ENCODE measurements at regions not wholly inside any gene's neighbourhood (a gene's known extent, or its start where the extent isn't known, plus 50 kb on each side); places are given as distances from the start of the nearest gene placed in this dataset.
"Not testable (repeated sequence)": the region's sequence is repeated elsewhere in the genome, so short reads cannot be mapped to it uniquely, and the experiment has no call there.

DNA sequence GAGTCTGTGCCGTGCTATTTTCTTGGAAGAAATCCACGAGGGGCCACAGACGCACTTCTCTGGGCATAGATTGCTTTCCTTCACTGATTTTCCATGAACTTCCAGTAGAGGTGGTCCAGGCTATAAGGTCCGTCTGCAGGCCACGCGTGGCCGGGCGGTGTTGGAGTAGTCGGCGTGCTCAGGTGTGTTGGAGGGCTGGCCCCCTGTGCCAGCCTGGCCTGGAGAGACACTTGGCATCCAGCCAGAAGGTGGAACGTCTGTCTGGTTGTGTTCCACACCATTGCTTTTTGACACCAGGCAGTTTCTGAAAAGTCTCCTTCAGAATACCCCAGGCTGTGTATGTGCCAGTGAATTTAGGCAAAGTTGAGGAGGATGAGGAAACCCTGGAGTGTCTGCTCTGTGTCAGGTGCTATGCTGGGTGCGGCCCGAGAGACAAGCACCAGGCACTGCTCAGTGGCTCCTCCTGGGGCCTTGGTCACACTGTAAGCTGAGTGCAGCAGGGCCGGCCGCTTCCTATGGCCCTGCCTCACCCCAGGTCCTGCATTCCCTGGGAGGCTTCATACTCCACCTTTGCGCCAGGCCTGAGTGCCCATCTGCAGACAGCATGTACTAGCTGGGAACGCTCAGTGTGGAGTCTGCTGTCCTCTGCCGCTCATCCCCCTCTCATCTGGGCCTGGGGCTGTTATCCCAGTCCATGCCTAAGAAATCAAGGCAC is 52.1 kb upstream of the TAMM41 start:
- no peak for DNase-seq (ENCODE audit: extremely low read depth, low read depth, low spot score)

DNA sequence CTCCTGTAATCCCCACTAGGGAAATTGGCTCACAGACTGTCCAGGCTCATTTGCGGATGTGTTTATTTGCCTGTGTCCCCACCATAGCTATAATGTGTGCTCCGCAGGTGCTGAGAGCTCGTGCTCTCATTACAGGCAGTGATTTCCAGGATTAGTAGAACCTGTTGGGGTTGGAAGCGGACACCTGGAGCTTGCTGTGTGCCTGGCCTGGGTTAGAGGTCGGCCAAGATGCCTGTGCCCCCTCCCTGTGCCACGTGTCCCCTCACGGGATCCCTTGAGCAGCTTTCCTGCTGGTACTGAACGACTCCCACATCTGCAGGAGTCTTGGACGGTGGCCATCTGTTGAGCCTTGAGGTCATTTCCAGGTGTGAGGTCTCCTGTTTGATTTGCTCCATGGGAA is 52.7 kb upstream of the TAMM41 start:
- DNase-seq (ENCODE audit: extremely low read depth, low read depth, low spot score) = not testable (repeated sequence)

DNA sequence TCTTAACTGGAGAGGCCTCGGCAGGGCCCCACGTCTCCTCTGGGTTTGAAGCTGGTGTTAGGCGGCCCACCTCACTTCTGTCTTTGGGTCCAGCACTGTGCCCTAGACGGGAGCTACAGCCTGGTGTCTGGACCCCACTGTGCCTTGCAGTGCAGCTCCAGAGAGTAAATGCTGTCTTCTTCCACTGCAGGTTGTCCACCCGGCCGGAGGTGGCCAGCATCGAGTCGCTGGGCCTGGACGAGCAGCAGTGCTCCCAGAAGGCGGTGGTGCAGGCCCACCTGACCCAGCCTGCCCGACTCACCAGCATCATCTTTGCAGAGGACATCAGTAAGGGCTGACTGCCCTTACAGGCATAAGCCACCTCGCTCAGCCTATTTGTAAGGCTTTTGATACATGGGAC is 53.1 kb upstream of the TAMM41 start:
- no peak for DNase-seq (ENCODE audit: extremely low read depth, low read depth, low spot score)

DNA sequence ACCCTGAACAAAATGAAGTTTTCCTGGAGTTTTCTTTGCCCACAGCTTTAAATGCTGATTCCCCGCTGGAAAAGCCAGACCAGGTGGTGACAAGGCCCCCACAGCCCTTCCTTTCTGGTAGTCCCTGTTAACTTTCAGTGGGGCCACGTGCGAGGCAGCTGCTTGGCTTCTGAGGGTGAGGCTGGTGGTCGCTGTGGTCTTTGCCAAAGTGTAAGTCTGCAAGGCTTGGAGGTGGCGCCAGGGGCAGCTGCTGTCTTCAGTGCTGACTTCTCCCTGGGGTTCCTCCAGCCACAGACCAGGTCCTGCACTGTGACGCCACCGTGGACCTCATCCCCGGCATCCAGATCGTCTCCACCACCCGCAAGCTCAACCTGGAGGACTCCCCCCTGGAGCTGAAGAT is 54.1 kb upstream of the TAMM41 start:
- DNase-seq (ENCODE audit: extremely low read depth, low read depth, low spot score) = no peak

DNA sequence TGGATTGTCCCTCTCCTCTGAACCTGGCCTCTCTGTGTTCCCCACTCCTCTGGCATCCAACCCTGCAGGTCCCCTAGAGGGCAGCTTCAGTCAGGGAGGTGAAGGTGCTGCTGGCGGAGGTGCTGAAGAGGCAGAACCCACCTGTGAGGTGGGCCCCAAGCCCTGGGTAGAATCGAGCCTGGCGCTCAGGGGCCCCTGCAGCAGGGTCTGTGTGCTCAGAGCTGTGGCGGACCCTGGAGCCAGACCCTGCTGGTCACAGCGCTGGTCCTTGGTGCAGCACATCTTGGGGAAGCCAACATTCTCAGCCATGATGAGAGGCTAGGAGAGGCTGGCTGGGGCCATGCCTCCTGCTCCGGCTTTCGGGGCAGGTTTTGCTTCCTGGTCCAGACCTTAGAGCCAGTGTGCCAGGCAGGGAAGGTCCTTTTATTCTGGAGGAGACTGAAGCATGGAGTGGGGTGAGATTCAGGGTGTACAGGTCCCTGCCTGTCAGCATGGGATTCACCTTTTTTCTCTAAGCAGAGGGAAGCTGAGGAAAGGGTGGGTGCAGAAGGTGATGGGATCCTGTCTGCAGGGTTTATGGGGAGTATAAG is 54.7 kb upstream of the TAMM41 start:
- DNase-seq (ENCODE audit: extremely low read depth, low read depth, low spot score) = no peak

DNA sequence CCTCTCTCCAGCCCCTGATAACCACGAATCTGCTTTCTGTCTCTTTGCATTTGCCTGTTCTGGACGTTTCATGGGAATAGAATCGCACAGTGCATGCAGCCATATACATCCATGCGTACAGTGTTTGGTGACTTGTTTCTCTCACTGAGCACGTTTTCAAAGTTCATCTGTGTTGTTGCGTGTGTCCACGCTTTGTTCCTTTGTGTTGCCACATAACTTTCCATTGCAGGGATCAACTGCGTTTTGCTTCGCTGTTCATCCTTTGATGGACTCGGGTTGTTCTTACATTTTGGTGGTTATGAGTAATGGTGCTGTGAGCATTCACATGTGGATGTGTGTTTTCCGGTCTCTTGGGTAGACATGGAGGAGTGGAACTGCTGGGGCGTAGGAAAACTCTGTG is 56.4 kb upstream of the TAMM41 start:
- DNase-seq (ENCODE audit: extremely low read depth, low read depth, low spot score) = no peak

DNA sequence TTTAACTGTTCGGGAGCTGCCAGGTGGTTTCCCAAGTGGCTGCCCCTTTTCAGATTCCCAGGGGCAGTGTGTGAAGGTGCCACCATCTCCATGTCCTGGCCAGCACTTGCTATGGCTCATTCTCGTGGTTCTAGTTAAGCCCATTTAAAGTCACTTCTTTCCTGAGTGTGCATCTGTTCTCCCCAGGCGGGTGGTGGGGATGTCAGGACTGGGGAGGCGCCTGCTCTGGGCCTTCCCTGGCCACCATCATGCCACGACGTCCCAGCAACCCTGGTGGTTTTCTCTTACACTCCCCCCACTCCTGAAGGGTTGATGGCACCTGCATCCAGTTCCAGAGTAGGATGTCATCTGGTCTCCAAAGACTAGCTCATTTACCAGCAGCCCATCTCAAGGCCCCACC is 56.8 kb upstream of the TAMM41 start:
- DNase-seq (ENCODE audit: extremely low read depth, low read depth, low spot score) = no peak

DNA sequence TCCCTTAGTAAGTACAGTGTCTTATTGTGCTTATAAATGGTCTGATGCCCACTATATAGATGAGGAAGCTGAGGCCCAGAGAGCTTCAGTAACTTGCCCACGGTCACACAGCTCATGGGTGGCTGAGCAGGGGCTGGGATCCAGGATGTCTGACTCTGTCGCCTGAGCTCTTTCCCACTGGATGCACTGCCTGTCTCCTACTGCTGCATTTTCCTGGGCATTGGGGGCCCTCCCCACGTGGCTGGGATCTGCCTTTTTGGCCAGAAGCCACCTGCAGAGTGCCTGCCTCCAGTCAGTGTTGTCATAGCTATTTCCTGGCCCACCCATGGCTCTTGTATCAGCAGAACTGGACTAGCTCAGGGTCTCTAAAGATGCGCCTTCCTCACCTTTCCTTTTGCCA is 57.5 kb upstream of the TAMM41 start:
- no peak for DNase-seq (ENCODE audit: extremely low read depth, low read depth, low spot score)

DNA sequence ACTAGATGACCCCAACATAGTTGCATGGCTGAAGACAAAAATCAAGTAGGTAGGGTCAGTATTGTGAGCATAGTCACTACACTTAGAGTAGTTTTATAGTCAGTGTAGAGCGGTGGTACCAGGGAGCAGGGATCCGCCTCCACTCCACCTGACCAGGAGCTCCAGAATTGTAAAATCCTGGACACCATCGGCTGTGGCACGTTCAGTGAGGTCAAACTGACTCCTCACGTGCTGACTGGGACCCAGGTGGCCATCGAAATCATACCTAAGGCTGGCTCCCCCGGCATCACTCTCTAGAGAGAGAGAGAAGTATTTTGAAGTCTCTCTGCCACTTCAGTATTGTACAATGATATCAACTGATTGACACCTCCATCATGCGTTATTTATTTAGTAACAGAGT is 59.7 kb upstream of the TAMM41 start:
- DNase-seq (ENCODE audit: extremely low read depth, low read depth, low spot score) = no peak

DNA sequence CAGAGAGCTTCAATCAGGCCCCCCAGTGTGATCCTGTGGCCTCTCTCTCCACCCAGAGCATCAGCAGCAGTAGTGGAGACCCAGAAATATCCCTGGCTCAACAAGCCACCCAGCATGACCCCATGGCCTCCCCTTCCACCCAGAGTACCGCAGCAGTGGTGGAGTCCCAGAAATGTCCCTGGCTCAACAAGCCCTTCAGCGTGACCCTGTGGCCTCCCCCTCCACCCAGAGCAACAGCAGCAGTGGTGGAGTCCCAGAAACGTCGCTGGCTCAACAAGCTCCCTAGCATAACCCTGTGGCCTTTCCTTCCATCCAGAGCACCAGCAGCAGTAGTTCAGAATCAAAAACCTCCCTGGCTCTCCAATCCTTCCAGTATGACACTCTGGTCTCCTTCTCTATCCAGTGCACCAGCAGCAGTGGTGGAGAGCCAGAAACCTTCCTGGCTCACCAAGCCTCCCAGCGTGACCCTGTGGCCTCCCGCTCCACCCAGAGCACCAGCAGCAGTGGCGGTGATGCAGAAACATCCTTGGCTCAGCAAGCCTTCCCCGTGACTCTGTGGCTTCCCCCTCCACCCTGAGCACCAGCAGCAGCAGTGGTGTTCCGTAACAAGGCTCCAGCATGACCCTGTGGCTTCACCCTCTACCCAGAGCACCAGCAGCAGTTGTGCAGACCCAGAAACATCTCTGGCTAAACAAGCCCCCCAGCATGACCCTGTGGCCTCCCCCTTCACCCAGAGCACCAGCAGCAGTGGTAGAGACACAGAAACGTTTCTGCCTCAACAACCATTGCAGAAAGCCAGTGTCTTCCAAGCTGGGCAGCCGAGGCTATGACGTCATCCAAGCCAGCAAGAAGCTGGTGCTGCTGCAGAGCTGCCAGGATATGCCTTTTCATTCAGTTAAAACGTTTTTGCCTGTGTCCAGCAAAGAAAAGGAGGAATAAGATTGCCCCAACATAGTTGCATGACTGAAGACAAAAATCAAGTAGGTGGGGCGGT is 61.3 kb upstream of the TAMM41 start:
- DNase-seq (ENCODE audit: extremely low read depth, low read depth, low spot score) = no peak

DNA sequence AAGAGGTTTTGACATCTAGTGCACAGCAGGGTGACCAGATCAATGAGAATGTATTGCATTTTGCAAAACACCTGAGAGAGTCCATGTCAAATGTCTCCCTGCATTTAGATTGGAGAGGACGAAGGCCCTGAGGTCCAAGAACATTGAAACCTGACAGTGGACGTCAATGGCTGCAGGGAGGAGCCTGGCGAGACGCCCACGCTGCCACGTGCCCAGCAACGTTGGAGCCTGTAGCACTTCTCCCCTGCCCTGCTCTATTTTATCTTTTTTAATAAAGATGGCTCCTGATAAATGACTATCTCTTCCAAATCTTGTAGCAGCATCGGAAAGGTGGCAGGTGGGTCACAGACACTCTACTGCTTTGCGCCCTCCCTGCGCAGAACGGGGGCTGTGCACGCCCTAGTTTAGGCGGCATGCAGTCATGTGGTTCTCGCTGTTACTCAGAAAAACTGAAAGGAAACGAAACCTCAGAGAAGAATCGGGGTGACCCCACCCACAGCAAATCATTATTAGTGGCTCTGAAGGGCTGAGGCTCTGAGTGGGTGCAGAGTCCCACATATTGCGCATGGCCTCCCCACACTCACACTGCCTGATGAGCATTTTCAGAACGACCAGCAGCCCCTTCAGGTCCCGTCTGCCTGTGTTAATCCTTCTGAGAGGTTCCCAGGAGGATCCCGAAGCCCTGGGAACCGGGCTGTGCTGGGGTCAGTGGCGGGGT is 62.5 kb upstream of the TAMM41 start:
- no peak for DNase-seq (ENCODE audit: extremely low read depth, low read depth, low spot score)

DNA sequence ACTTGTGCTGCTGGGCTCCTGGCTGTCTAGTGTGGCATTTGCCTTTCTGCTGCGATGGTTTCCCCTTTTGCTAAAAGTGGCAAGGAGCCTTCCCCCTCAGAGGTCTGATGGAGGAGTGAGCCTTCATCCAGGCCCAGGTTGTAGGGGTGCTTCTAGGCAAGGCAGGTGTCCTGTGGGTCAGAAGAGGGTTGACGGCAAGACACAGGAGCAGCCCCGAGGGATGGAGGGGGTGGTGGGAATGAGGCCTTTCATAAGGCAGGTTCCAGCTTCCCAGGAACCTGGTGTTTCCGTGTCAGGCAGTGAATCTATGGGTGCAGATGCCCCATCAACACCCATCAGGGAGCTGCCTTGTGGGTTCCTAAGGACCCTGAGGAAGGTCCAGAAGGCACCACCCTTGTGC is 63.0 kb upstream of the TAMM41 start:
- no peak for DNase-seq (ENCODE audit: extremely low read depth, low read depth, low spot score)

DNA sequence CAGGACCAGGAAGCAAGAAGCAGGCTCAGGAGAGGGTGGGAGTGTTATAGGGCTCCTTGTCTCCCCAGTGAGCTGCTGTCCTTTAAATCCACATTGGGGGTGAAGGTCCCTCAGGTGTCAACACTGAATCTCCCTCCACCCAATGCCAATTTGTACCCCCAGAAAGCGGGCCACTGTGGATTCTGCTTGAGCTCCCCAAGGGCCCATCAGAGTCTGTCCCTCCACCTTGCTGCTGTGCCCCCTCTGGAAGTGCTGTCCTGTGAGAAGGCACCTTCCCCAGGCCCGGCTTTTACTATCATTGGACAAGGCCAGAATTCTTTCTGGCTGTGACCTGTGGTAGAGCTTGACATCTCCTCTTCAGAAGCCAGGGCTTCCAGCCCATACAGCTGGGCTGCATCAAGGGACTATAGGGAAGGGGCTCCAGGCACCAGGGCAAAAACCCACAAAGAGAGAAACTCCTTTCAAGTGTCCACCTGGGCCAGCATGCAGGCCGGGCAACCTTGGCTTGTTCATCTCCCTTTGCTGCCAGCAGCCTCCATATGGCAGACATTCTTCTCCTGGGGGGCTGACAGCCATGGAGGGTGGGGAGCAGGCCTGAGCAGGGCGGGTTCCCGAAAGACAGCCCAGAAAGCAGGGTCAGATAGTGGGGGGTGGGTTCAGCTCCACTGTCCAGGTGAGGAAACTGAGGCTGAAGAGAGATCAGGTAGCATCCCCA is 63.7 kb upstream of the TAMM41 start:
- not testable (repeated sequence) for DNase-seq (ENCODE audit: extremely low read depth, low read depth, low spot score)

DNA sequence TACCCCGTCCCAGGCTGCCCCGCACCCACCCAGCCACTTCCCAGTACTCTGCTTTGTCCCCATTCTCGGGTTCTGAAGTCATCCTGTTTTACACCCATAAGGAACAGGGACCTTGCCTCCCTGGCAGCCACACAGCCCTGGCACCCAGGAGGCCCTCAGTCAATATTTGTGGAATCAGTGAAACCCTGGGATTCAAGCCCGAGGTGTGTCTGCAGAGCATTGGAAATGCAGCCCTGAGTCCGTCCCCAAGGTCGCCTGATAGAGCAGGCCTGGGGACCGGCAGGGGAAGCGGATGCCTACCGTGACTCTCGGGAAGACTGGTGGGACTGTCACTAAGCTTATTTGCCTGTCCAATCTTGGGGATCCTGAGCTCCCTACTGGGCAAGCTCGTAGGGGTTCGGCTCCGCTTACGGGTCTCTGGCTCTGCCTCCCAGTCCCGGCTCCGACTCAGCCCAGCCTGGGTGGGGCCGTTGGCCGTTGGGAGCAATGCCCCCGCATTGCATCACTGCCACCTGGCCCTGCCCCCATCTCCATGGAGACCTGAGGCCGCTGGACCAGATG is 64.4 kb upstream of the TAMM41 start:
- no peak for DNase-seq (ENCODE audit: extremely low read depth, low read depth, low spot score)

DNA sequence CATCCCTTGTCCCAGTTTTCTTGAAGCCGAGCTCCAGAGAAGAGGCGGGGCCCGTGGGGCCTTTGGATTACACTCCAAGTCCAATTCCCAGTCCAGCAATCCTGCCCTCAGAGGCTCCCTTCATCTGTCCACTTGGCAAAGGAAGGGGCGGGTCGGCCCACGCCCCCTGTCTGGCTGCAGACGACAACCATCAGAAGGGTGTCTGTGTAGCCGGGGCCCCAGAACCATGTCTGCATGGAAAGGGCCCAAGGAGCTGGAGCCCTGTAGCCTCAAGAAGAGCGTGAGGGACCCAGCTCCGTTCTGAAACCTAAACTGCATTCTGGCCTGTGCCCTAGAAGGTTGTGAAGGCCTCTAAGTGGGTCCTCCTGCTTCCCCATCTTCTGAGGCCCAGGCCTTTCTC is 65.2 kb upstream of the TAMM41 start:
- DNase-seq (ENCODE audit: extremely low read depth, low read depth, low spot score) = not testable (repeated sequence)

DNA sequence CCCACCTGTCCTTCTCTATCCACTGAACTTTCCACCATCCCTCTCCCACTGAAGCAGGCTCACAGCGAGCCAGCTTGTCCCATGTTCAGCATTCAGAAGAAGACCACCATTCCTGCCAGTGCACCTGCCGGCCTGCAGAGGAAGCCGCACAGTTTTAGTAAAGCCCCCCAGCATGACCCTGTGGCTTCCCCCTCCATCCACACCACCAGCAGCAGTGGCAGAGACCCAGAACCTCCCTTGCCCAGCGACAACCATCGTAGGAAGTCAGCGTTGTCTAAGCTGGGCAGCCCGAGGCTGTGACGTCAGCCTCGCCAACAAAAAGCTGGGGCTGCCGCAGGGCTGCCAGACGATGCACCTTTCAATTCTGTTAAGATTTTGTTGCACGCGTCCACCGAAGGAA is 66.6 kb upstream of the TAMM41 start:
- DNase-seq (ENCODE audit: extremely low read depth, low read depth, low spot score) = no peak

DNA sequence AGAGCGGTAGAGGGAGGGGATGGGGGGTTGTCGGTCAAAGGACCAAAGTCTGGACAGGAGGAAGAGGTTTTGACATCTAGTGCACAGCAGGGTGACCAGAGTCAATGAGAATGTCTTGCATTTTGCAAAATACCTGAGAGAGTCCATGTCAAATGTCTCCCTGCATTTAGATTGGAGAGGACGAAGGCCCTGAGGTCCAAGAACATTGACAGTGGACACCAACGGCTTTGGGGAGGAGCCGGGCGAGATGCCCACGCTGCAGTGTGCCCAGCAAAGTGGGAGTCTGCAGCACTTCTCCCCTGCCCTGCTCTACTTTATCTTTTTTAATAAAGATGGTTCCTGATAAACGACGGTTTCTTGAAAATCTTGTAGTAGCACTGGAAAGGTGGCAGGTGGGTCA is 67.4 kb upstream of the TAMM41 start:
- no peak for DNase-seq (ENCODE audit: extremely low read depth, low read depth, low spot score)

DNA sequence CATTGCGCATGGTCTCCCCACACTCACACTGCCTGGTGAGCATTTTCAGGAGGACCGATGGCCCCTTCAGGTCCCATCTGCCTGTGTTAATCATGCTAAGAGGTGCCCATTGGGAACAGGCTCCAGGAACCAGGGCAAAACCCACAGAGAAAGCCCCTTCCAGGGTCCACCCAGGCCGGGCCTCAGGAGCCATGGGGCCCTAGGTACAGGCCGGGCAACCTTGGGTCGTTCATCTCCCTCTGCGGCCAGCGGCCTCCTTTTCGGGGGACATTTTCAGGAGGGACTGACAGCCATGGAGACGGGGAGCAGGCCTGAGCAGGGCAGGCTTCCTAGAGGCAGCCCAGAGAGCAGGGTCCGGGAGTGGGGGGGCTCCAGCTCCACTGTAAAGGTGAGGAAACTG is 68.0 kb upstream of the TAMM41 start:
- no peak for DNase-seq (ENCODE audit: extremely low read depth, low read depth, low spot score)

DNA sequence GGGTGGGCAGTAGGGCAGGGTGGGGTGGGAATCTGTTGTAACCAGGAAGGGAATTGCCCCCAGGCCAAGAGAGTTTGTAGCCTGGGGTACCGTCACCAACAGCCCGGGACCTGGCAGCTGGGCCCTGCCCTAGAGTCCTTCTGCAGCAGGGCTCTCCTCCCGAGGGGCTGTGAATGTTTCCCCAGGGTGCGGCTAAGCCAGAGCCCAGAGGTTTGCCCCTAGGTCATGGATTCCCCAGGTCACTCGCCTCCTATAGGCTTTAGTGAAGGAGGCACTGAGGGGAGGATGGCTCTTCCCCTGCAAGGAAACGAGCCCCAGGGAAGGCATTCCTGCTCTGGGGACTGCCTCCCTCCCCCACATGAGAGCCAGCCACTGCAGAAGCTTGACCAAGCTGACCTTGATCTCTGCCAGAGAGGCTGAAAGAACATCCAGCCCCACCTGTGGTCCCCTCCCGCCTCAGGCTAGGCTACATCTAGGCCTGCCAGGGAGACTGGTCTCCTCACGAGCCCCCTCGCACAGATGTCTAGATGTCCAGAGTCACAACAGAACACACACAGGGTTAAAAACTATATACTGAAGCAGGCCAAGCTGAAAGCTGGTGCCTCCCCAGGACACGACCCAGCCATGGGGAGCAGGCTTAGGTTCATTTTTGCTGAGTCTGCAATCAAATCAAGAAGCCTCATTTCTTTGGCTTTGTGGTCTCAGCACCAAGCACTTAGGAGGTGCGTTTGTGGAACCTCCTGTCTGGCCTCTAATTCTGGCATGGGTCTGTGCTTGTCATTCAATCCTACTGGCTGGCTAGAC is 69.1 kb upstream of the TAMM41 start:
- no peak for DNase-seq (ENCODE audit: extremely low read depth, low read depth, low spot score)
